Trophoblast cell (in vitro differentiated cells and primary cell): ENCODE measurements at regions not wholly inside any gene's neighbourhood (a gene's known extent, or its start where the extent isn't known, plus 50 kb on each side); places are given as distances from the start of the nearest gene placed in this dataset.

Source experiments
- DNase-seq, 2 donors: peaks; one replicate each; pipeline ENCODE4 v3.0.0-alpha.2; 2016
- H2AFZ ChIP-seq: 2 replicates; pipeline ENCODE4 v1.6.1; 2013; ENCODE audit warnings: low read length, moderate library complexity, mild to moderate bottlenecking; ENCODE audit not compliant: insufficient read depth, poor library complexity
- H2AK5ac ChIP-seq: 2 replicates; pipeline ENCODE4 v1.6.1; 2013; ENCODE audit warnings: mild to moderate bottlenecking, low read length
- H2BK120ac ChIP-seq: 2 replicates; pipeline ENCODE4 v1.6.1; 2013; ENCODE audit warnings: low read length, mild to moderate bottlenecking, moderate library complexity; ENCODE audit not compliant: insufficient read depth, poor library complexity
- H2BK12ac ChIP-seq: 2 replicates; pipeline ENCODE4 v1.6.1; 2013; ENCODE audit warnings: mild to moderate bottlenecking, low read length, moderate library complexity
- H2BK5ac ChIP-seq: 2 replicates; pipeline ENCODE4 v1.6.1; 2013; ENCODE audit warnings: low read length, low read depth, moderate library complexity, mild to moderate bottlenecking; ENCODE audit not compliant: poor library complexity
- H3K14ac ChIP-seq: 2 replicates; pipeline ENCODE4 v1.6.1; 2013; ENCODE audit warnings: mild to moderate bottlenecking, low read length
- H3K18ac ChIP-seq: 2 replicates; pipeline ENCODE4 v1.6.1; 2013; ENCODE audit warnings: mild to moderate bottlenecking, low read length
- H3K23ac ChIP-seq: 2 replicates; pipeline ENCODE4 v1.6.1; 2013; ENCODE audit warnings: low read length
- H3K27ac ChIP-seq: 2 replicates; pipeline ENCODE4 v1.5.1; 2013; ENCODE audit warnings: low read depth, mild to moderate bottlenecking, inconsistent platforms, low read length, moderate library complexity
- H3K27me3 ChIP-seq: 2 replicates; pipeline ENCODE4 v1.6.1; 2013; ENCODE audit warnings: inconsistent platforms, mild to moderate bottlenecking, low read length, moderate library complexity; ENCODE audit not compliant: insufficient read depth
- H3K36me3 ChIP-seq, 2 experiments: 1 replicate in 1 of 2; 2 replicates in 1 of 2; pipeline ENCODE4 v1.6.1; 2013; ENCODE audit warnings: low read length in 2 of 2, mild to moderate bottlenecking in 2 of 2, moderate library complexity in 1 of 2; ENCODE audit not compliant: insufficient read depth in 2 of 2, control insufficient read depth in 1 of 2
- H3K4ac ChIP-seq: 2 replicates; pipeline ENCODE4 v1.6.1; 2013; ENCODE audit warnings: low read depth, mild to moderate bottlenecking, low read length, moderate library complexity
- H3K4me1 ChIP-seq, 2 experiments: 1 replicate in 1 of 2; 2 replicates in 1 of 2; pipeline ENCODE4 v1.6.1; 2013; ENCODE audit warnings: low read length in 2 of 2, mild to moderate bottlenecking in 2 of 2, moderate library complexity in 1 of 2; ENCODE audit not compliant: insufficient read depth in 2 of 2, control insufficient read depth in 1 of 2
- H3K4me2 ChIP-seq: 2 replicates; pipeline ENCODE4 v1.6.1; 2013; ENCODE audit warnings: inconsistent platforms, mild to moderate bottlenecking, low read length, moderate library complexity
- H3K4me3 ChIP-seq: 2 replicates; pipeline ENCODE4 v1.5.1; 2013; ENCODE audit warnings: mild to moderate bottlenecking, low read depth, low read length, inconsistent platforms
- H3K79me1 ChIP-seq: one replicate; pipeline ENCODE4 v1.6.1; 2013; ENCODE audit warnings: low read length
- H3K79me2 ChIP-seq: 2 replicates; pipeline ENCODE4 v1.6.1; 2013; ENCODE audit warnings: low read length, mild to moderate bottlenecking; ENCODE audit not compliant: control insufficient read depth, insufficient read depth, poor library complexity
- H3K9ac ChIP-seq: 2 replicates; pipeline ENCODE4 v1.6.1; 2013; ENCODE audit warnings: mild to moderate bottlenecking, low read length
- H3K9me3 ChIP-seq: 2 replicates; pipeline ENCODE4 v1.6.1; 2013; ENCODE audit warnings: low read depth, mild to moderate bottlenecking, control low read depth, inconsistent platforms, low read length; ENCODE audit not compliant: insufficient read depth
- H4K12ac ChIP-seq: 2 replicates; pipeline ENCODE4 v1.6.1; 2013; ENCODE audit warnings: low read depth, mild to moderate bottlenecking, low read length, moderate library complexity
- H4K8ac ChIP-seq: 2 replicates; pipeline ENCODE4 v1.6.1; 2013; ENCODE audit warnings: low read depth, mild to moderate bottlenecking, low read length, moderate library complexity
- H4K91ac ChIP-seq: one replicate; pipeline ENCODE4 v1.6.1; 2013; ENCODE audit warnings: low read depth, mild to moderate bottlenecking, low read length, moderate library complexity
- WGBS: extraction: QIAGEN DNeasy Blood & Tissue Kit; methylation state at CpG from one replicate; pipeline ENCODE4 v1.1.7; 2013; ENCODE audit warnings: missing lambda C conversion rate; ENCODE audit not compliant: insufficient read length, insufficient coverage; ENCODE audit errors: extremely low coverage; 5-methylcytosine and 5-hydroxymethylcytosine counted together

GRCh38 chr2:128797092-128797491, 478.4 kb upstream of the HS6ST1 start:
- Histone ChIP-seq H3K4me3 (no peak overlapping the region), H3K27me3 (no peaks in the 10 kb centered on the region), H3K9me3 (peaks cover 4% of the 10 kb centered on the region), H4K8ac (no peak overlapping the region), H2BK5ac (no peak overlapping the region), H3K23ac (no peak overlapping the region), H3K79me2 (no peaks in the 10 kb centered on the region), H4K12ac (no peak overlapping the region), H3K14ac (no peak overlapping the region), H3K36me3 (no peaks in the 10 kb centered on the region), H3K18ac (no peak overlapping the region), H2BK120ac (no peak overlapping the region), H3K4me2 (no peak overlapping the region), H4K91ac (no peak overlapping the region), H2BK12ac (no peak overlapping the region), H3K4ac (no peak overlapping the region), H3K9ac (no peak overlapping the region), H2AK5ac (no peak overlapping the region), H2AFZ (no peak overlapping the region), H3K79me1 (no peaks in the 10 kb centered on the region), H3K4me1 (no peaks in the 10 kb centered on the region), H3K27ac (no peak overlapping the region)
- no peak for DNase-seq
- WGBS = no CpG with 5 or more reads among the region's 4 CpGs

- no peak overlapping the region for H4K12ac ChIP-seq
- H3K4me3 ChIP-seq = no peak overlapping the region
- H3K79me2 ChIP-seq = no peaks in the 10 kb centered on the region
- WGBS = no CpG with 5 or more reads among the region's 7 CpGs
- H3K79me1 ChIP-seq = no peaks in the 10 kb centered on the region
- no peak overlapping the region for H2BK12ac ChIP-seq
- H4K91ac ChIP-seq = no peak overlapping the region
- no peak overlapping the region for H3K4me2 ChIP-seq
- no peak overlapping the region for H3K23ac ChIP-seq
- no peak overlapping the region for H3K27ac ChIP-seq
- H3K14ac ChIP-seq = no peak overlapping the region
- H3K9me3 ChIP-seq = peaks cover 3% of the 10 kb centered on the region
- H2AK5ac ChIP-seq = no peak overlapping the region
- no peak overlapping the region for H3K18ac ChIP-seq
- H2AFZ ChIP-seq = no peak overlapping the region
- no peak overlapping the region for H2BK5ac ChIP-seq
- DNase-seq = no peak
- no peak overlapping the region for H2BK120ac ChIP-seq
- no peaks in the 10 kb centered on the region for H3K4me1 ChIP-seq
- H3K4ac ChIP-seq = no peak overlapping the region
- no peaks in the 10 kb centered on the region for H3K27me3 ChIP-seq
- H3K9ac ChIP-seq = no peak overlapping the region
- H4K8ac ChIP-seq = no peak overlapping the region
- no peaks in the 10 kb centered on the region for H3K36me3 ChIP-seq
Measured at GRCh38 chr2:128797533-128797932, 478.9 kb upstream of the HS6ST1 start.

GRCh38 chr2:128797937-128798336, 479.3 kb upstream of the HS6ST1 start:
- Histone ChIP-seq H2AFZ (no peak overlapping the region), H3K27me3 (no peaks in the 10 kb centered on the region), H4K8ac (no peak overlapping the region), H3K27ac (no peak overlapping the region), H3K79me1 (no peaks in the 10 kb centered on the region), H3K36me3 (no peaks in the 10 kb centered on the region), H3K4ac (no peak overlapping the region), H3K23ac (no peak overlapping the region), H2BK120ac (no peak overlapping the region), H3K4me1 (peaks cover 0 to under 1% of the 10 kb centered on the region in 2 experiments), H3K4me3 (no peak overlapping the region), H3K79me2 (no peaks in the 10 kb centered on the region), H3K4me2 (no peak overlapping the region), H4K91ac (no peak overlapping the region), H3K9ac (no peak overlapping the region), H3K9me3 (no peaks in the 10 kb centered on the region), H2BK12ac (no peak overlapping the region), H3K14ac (no peak overlapping the region), H3K18ac (no peak overlapping the region), H2BK5ac (no peak overlapping the region), H4K12ac (no peak overlapping the region), H2AK5ac (no peak overlapping the region)
- no CpG with 5 or more reads among the region's 6 CpGs for WGBS
- DNase-seq = no peak

- Histone ChIP-seq H4K8ac (no peak overlapping the region), H2BK12ac (no peak overlapping the region), H3K4me1 (peaks cover 0 to 2% of the 10 kb centered on the region in 2 experiments)
Measured at GRCh38 chr2:128798502-128799283, 480.0 kb upstream of the HS6ST1 start.

More at GRCh38 chr2:128798502-128799283, 480.0 kb upstream of the HS6ST1 start:
- Histone ChIP-seq H3K9ac (no peak overlapping the region), H3K79me1 (no peaks in the 10 kb centered on the region), H3K27ac (no peak overlapping the region), H3K4me3 (no peak overlapping the region), H3K18ac (no peak overlapping the region), H3K23ac (no peak overlapping the region), H3K36me3 (no peaks in the 10 kb centered on the region), H4K91ac (no peak overlapping the region), H3K4ac (no peak overlapping the region), H3K27me3 (no peaks in the 10 kb centered on the region), H3K4me2 (no peak overlapping the region), H3K9me3 (no peaks in the 10 kb centered on the region), H2BK120ac (no peak overlapping the region), H3K14ac (no peak overlapping the region), H2BK5ac (no peak overlapping the region), H4K12ac (no peak overlapping the region), H2AK5ac (no peak overlapping the region), H2AFZ (no peak overlapping the region), H3K79me2 (no peaks in the 10 kb centered on the region)
- WGBS = no CpG with 5 or more reads among the region's 9 CpGs
- DNase-seq = no peak
